ENCODE measurements at regions not wholly inside any gene's neighbourhood (a gene's known extent, or its start where the extent isn't known, plus 50 kb on each side); places are given as distances from the start of the nearest gene placed in this dataset.

- no peak for TF ChIP-seq CTCF (IDR thresholded peaks at IDR 0.05; ENCODE audit: low read length)
- no peak for TF ChIP-seq EZH2phosphoT487 (IDR thresholded peaks at IDR 0.05; ENCODE audit: low read length)
- TF ChIP-seq EZH2 (optimal IDR thresholded peaks at IDR 0.05; ENCODE audit: low read depth, low read length): no peak
Observed at GRCh38 chr4:152099981-152100378, 339.2 kb upstream of the GATB start.
